SK-N-SH (cell line): ENCODE measurements at regions not wholly inside any gene's neighbourhood (a gene's known extent, or its start where the extent isn't known, plus 50 kb on each side); places are given as distances from the start of the nearest gene placed in this dataset.

Source experiments
- CTCF ChIA-PET: fragments of 300-600, 350-600 bp; formaldehyde crosslinking; extraction: SDS; loops from one replicate; lab custom pipeline; 2021; lab: Yijun Ruan, JAX
- POLR2A ChIA-PET: fragments of 350-600 bp; sonication (Branson Sonifier 250); formaldehyde crosslinking; extraction: SDS; loops from one replicate; lab custom pipeline; 2020; ENCODE audit warnings: antibody characterized with exemption, inconsistent platforms; lab: Yijun Ruan, JAX
- DNase-seq: peaks from one replicate; pipeline ENCODE4 v3.0.0; 2012
- H2AFZ ChIP-seq: fragments of 200-600 bp; sonication (generic); 2 replicates; pipeline ENCODE4 v1.8.1; 2016; ENCODE audit warnings: antibody characterized with exemption, mild to moderate bottlenecking, low read depth
- H3F3A ChIP-seq: fragments of 200-600 bp; sonication (generic); replicated peaks from 2 replicates; pipeline ENCODE3; 2016; ENCODE audit warnings: antibody characterized with exemption, mild to moderate bottlenecking; ENCODE audit not compliant: insufficient read depth
- H3K27ac ChIP-seq, 2 experiments: fragments of 200-500 bp in 1 of 2; fragments of 200-600 bp in 1 of 2; sonication (Bioruptor generic) in 1 of 2; sonication (generic), shearing (Covaris generic) in 1 of 2; 2 replicates each; pipeline versions ENCODE4 v1.5.1 to v1.6.1; 2014 to 2016; ENCODE audit warnings: low read depth in 2 of 2, inconsistent platforms in 1 of 2, low read length in 1 of 2, mild to moderate bottlenecking in 1 of 2, mixed read lengths in 1 of 2
- H3K27me3 ChIP-seq: fragments of 200-600 bp; sonication (generic), shearing (Covaris generic); 2 replicates; pipeline ENCODE4 v1.6.1; 2016; ENCODE audit warnings: mixed run types; ENCODE audit not compliant: insufficient read depth
- H3K36me3 ChIP-seq, 2 experiments: fragments of 200-500 bp in 1 of 2; fragments of 200-600 bp in 1 of 2; sonication (Bioruptor generic) in 1 of 2; sonication (generic) in 1 of 2; replicated peaks in 1 of 2; 2 replicates each; pipeline versions ENCODE3 to v1.5.1; 2014 to 2016; ENCODE audit warnings: low read length in 1 of 2, mild to moderate bottlenecking in 1 of 2; ENCODE audit not compliant: insufficient read depth in 2 of 2, control insufficient read depth in 1 of 2
- H3K4me1 ChIP-seq, 2 experiments: fragments of 200-500 bp in 1 of 2; fragments of 200-600 bp in 1 of 2; sonication (Bioruptor generic) in 1 of 2; sonication (generic), shearing (Covaris generic) in 1 of 2; 2 replicates each; pipeline versions ENCODE4 v1.5.1 to v1.6.1; 2014 to 2016; ENCODE audit warnings: low read depth in 1 of 2, low read length in 1 of 2, mixed run types in 1 of 2; ENCODE audit not compliant: insufficient read depth in 2 of 2, control insufficient read depth in 1 of 2
- H3K4me2 ChIP-seq: fragments of 200-600 bp; sonication (generic), shearing (Covaris generic); 2 replicates; pipeline ENCODE4 v1.6.1; 2017; ENCODE audit warnings: mixed run types
- H3K4me3 ChIP-seq, 2 experiments: fragments of 200-500 bp in 1 of 2; fragments of 200-600 bp in 1 of 2; sonication (Bioruptor generic) in 1 of 2; sonication (generic), shearing (Covaris generic) in 1 of 2; 2 replicates each; pipeline versions ENCODE4 v1.5.1 to v1.8.1; 2014 to 2016; ENCODE audit warnings: low read depth in 2 of 2, inconsistent platforms in 1 of 2, low read length in 1 of 2, mild to moderate bottlenecking in 1 of 2, mixed read lengths in 1 of 2, moderate library complexity in 1 of 2
- H3K79me2 ChIP-seq: fragments of 200-600 bp; sonication (generic); 2 replicates; pipeline ENCODE4 v1.8.1; 2017; ENCODE audit warnings: mild to moderate bottlenecking; ENCODE audit not compliant: insufficient read depth
- H3K9ac ChIP-seq: fragments of 200-600 bp; sonication (generic); 2 replicates; pipeline ENCODE4 v1.6.1; 2017; ENCODE audit warnings: mixed run types
- H3K9me2 ChIP-seq: fragments of 200-600 bp; sonication (generic); 2 replicates; pipeline ENCODE4 v1.6.1; 2017; ENCODE audit warnings: mixed run types
- H3K9me3 ChIP-seq: fragments of 200-600 bp; sonication (generic); 2 replicates; pipeline ENCODE4 v1.6.1; 2017; ENCODE audit warnings: mixed run types, mild to moderate bottlenecking, moderate library complexity
- H4K20me1 ChIP-seq: fragments of 200-600 bp; sonication (generic); 2 replicates; pipeline ENCODE4 v1.6.1; 2017; ENCODE audit warnings: mild to moderate bottlenecking, mixed run types; ENCODE audit not compliant: insufficient read depth
- CHD2 ChIP-seq: fragments of 150-350 bp; IDR thresholded peaks from 2 replicates; pipeline ENCODE4 v1.6.1; 2018; ENCODE audit warnings: low read length; ENCODE audit not compliant: partially characterized antibody
- CTCF ChIP-seq: fragments of 200-600 bp; sonication (generic); IDR thresholded peaks from 2 replicates; pipeline ENCODE4 v1.6.1; 2017; ENCODE audit warnings: antibody characterized with exemption, mild to moderate bottlenecking, moderate library complexity
- EP300 ChIP-seq, 2 experiments: IDR thresholded peaks; 2 replicates each; pipeline versions ENCODE4 v1.4.0 to v1.6.1; 2012; ENCODE audit warnings: borderline replicate concordance in 1 of 2, low read depth in 1 of 2, low read length in 1 of 2
- FOSL2 ChIP-seq: IDR thresholded peaks from 2 replicates; pipeline ENCODE4 v1.4.0; 2012; ENCODE audit warnings: low read depth, mild to moderate bottlenecking, moderate library complexity, borderline replicate concordance
- FOXM1 ChIP-seq: IDR thresholded peaks from 2 replicates; pipeline ENCODE4 v1.4.0; 2012; ENCODE audit warnings: low read depth, mild to moderate bottlenecking
- IRF3 ChIP-seq: fragments of 150-350 bp; IDR thresholded peaks from 2 replicates; pipeline ENCODE4 v1.6.1; 2016; ENCODE audit warnings: mild to moderate bottlenecking, low read depth, low read length
- MAX ChIP-seq: IDR thresholded peaks from 2 replicates; pipeline ENCODE4 v1.4.0; 2012; ENCODE audit warnings: low read depth
- MEF2A ChIP-seq: IDR thresholded peaks from 2 replicates; pipeline ENCODE4 v1.4.0; 2012; ENCODE audit warnings: low read depth, borderline replicate concordance
- MXI1 ChIP-seq: IDR thresholded peaks from 2 replicates; pipeline ENCODE4 v1.6.1; 2012; ENCODE audit warnings: mild to moderate bottlenecking, low read depth, low read length, improper control_type of control experiment
- NRF1 ChIP-seq: IDR thresholded peaks from 2 replicates; pipeline ENCODE4 v1.6.1; 2012; ENCODE audit warnings: low read depth, mild to moderate bottlenecking, low read length
- PBX3 ChIP-seq: IDR thresholded peaks from 2 replicates; pipeline ENCODE4; 2012
- RAD21 ChIP-seq: IDR thresholded peaks from 2 replicates; pipeline ENCODE4 v1.6.1; 2012; ENCODE audit warnings: mild to moderate bottlenecking, low read length
- RCOR1 ChIP-seq: fragments of 150-350 bp; IDR thresholded peaks from 2 replicates; pipeline ENCODE4 v1.6.1; 2017; ENCODE audit warnings: antibody characterized with exemption, low read length
- RFX5 ChIP-seq: IDR thresholded peaks from 2 replicates; pipeline ENCODE4 v1.6.1; 2012; ENCODE audit warnings: mild to moderate bottlenecking, improper control_type of control experiment, low read length
- RXRA ChIP-seq: IDR thresholded peaks from 2 replicates; pipeline ENCODE4 v1.4.0; 2012; ENCODE audit warnings: low read depth, mild to moderate bottlenecking, borderline replicate concordance
- SIN3A ChIP-seq: IDR thresholded peaks from 2 replicates; pipeline ENCODE4 v1.6.1; 2012; ENCODE audit warnings: low read depth, mild to moderate bottlenecking, low read length, moderate library complexity, borderline replicate concordance
- TCF12 ChIP-seq: IDR thresholded peaks from 2 replicates; pipeline ENCODE4 v1.4.0; 2012
- TEAD4 ChIP-seq: IDR thresholded peaks from 2 replicates; pipeline ENCODE4 v1.4.0; 2012; ENCODE audit warnings: mild to moderate bottlenecking, borderline replicate concordance; ENCODE audit not compliant: insufficient read depth
- ZBTB33 ChIP-seq: IDR thresholded peaks from 2 replicates; pipeline ENCODE4 v1.4.0; 2012; ENCODE audit warnings: low read depth, borderline replicate concordance
- WGBS: methylation state at CpG from one replicate; pipeline ENCODE4 v1.1.6; 2017; ENCODE audit warnings: low lambda C conversion rate; 5-methylcytosine and 5-hydroxymethylcytosine counted together

GRCh38 chr9:119792242-119792641 lies 423.0 kb upstream of the BRINP1 start:
- no peak overlapping the region for H3K4me2 ChIP-seq
- H3K9me2 ChIP-seq: no peaks in the 10 kb centered on the region
- DNase-seq: no peak
- no peaks in the 10 kb centered on the region for H3K79me2 ChIP-seq
- WGBS: 9% methylated on average over 3 of the region's 3 CpGs
- ChIA-PET POLR2A (no interaction called here), CTCF (no interaction called here)
- no peak for TF ChIP-seq SIN3A
- no peak for TF ChIP-seq MEF2A
- no peak for TF ChIP-seq PBX3
- no peak for TF ChIP-seq FOXM1
- no peak for TF ChIP-seq RAD21
- TF ChIP-seq CHD2: no peak
- TF ChIP-seq FOSL2: no peak
- TF ChIP-seq EP300 (IDR thresholded peaks at IDR 0.05; ENCODE audit: borderline replicate concordance in 1 of 2, low read depth in 1 of 2, low read length in 1 of 2): no peak
- TF ChIP-seq MAX: no peak
- no peak for TF ChIP-seq RCOR1
- no peaks in the 10 kb centered on the region for H3K27me3 ChIP-seq
- H3K36me3 ChIP-seq: no peaks in the 10 kb centered on the region
- no peak overlapping the region for H3K27ac ChIP-seq
- H3K9ac ChIP-seq: no peak overlapping the region
- no peak overlapping the region for H3K4me3 ChIP-seq
- no peaks in the 10 kb centered on the region for H3F3A ChIP-seq
- H4K20me1 ChIP-seq: no peaks in the 10 kb centered on the region
- H3K4me1 ChIP-seq: no peaks in the 10 kb centered on the region
- no peak overlapping the region for H2AFZ ChIP-seq
- H3K9me3 ChIP-seq: no peaks in the 10 kb centered on the region; the same call in 1 of the 2 replicates

GRCh38 chr9:119789987-119790386 lies 420.8 kb upstream of the BRINP1 start:
- ChIA-PET POLR2A (no interaction called here), CTCF (no interaction called here)
- Histone ChIP-seq H3K4me2 (no peak overlapping the region), H3K4me3 (no peak overlapping the region), H3K36me3 (no peaks in the 10 kb centered on the region), H3K4me1 (no peaks in the 10 kb centered on the region), H2AFZ (no peak overlapping the region), H3K27me3 (no peaks in the 10 kb centered on the region), H3K9me3 (no peaks in the 10 kb centered on the region; the same call in 1 of the 2 replicates), H3K27ac (no peak overlapping the region), H3F3A (no peaks in the 10 kb centered on the region), H3K9me2 (no peaks in the 10 kb centered on the region), H3K9ac (no peak overlapping the region), H3K79me2 (no peaks in the 10 kb centered on the region), H4K20me1 (no peaks in the 10 kb centered on the region)
- no peak for TF ChIP-seq TCF12
- TF ChIP-seq RXRA: no peak
- TF ChIP-seq ZBTB33: no peak
- no peak for TF ChIP-seq FOSL2
- no peak for TF ChIP-seq CHD2
- TF ChIP-seq SIN3A: no peak
- TF ChIP-seq RFX5: no peak
- no peak for TF ChIP-seq TEAD4
- no peak for TF ChIP-seq IRF3
- TF ChIP-seq MXI1: no peak
- TF ChIP-seq RCOR1: no peak
- no peak for TF ChIP-seq MEF2A
- no peak for TF ChIP-seq RAD21
- no peak for TF ChIP-seq CTCF
- TF ChIP-seq EP300 (IDR thresholded peaks at IDR 0.05; ENCODE audit: borderline replicate concordance in 1 of 2, low read depth in 1 of 2, low read length in 1 of 2): no peak
- no peak for TF ChIP-seq NRF1
- no peak for TF ChIP-seq PBX3
- DNase-seq: no peak
- WGBS: 11% methylated on average over 1 of the region's 1 CpG
